SK-N-SH (cell line): ENCODE measurements at regions not wholly inside any gene's neighbourhood (a gene's known extent, or its start where the extent isn't known, plus 50 kb on each side); places are given as distances from the start of the nearest gene placed in this dataset.
A peak's percentile ranks its signal among the peaks of the same experiment; 100 is the strongest.

Experiments used
- CTCF ChIA-PET: fragments of 300-600, 350-600 bp; formaldehyde crosslinking; extraction: SDS; loops from one replicate; lab custom pipeline; 2021; lab: Yijun Ruan, JAX
- POLR2A ChIA-PET: fragments of 350-600 bp; sonication (Branson Sonifier 250); formaldehyde crosslinking; extraction: SDS; loops from one replicate; lab custom pipeline; 2020; ENCODE audit warnings: antibody characterized with exemption, inconsistent platforms; lab: Yijun Ruan, JAX
- DNase-seq: peaks from one replicate; pipeline ENCODE4 v3.0.0; 2012
- H2AFZ ChIP-seq: fragments of 200-600 bp; sonication (generic); 2 replicates; pipeline ENCODE4 v1.8.1; 2016; ENCODE audit warnings: antibody characterized with exemption, mild to moderate bottlenecking, low read depth
- H3F3A ChIP-seq: fragments of 200-600 bp; sonication (generic); replicated peaks from 2 replicates; pipeline ENCODE3; 2016; ENCODE audit warnings: antibody characterized with exemption, mild to moderate bottlenecking; ENCODE audit not compliant: insufficient read depth
- H3K27ac ChIP-seq, 2 experiments: fragments of 200-500 bp in 1 of 2; fragments of 200-600 bp in 1 of 2; sonication (Bioruptor generic) in 1 of 2; sonication (generic), shearing (Covaris generic) in 1 of 2; 2 replicates each; pipeline versions ENCODE4 v1.5.1 to v1.6.1; 2014 to 2016; ENCODE audit warnings: low read depth in 2 of 2, inconsistent platforms in 1 of 2, low read length in 1 of 2, mild to moderate bottlenecking in 1 of 2, mixed read lengths in 1 of 2
- H3K27me3 ChIP-seq: fragments of 200-600 bp; sonication (generic), shearing (Covaris generic); 2 replicates; pipeline ENCODE4 v1.6.1; 2016; ENCODE audit warnings: mixed run types; ENCODE audit not compliant: insufficient read depth
- H3K36me3 ChIP-seq, 2 experiments: fragments of 200-500 bp in 1 of 2; fragments of 200-600 bp in 1 of 2; sonication (Bioruptor generic) in 1 of 2; sonication (generic) in 1 of 2; replicated peaks in 1 of 2; 2 replicates each; pipeline versions ENCODE3 to v1.5.1; 2014 to 2016; ENCODE audit warnings: low read length in 1 of 2, mild to moderate bottlenecking in 1 of 2; ENCODE audit not compliant: insufficient read depth in 2 of 2, control insufficient read depth in 1 of 2
- H3K4me1 ChIP-seq, 2 experiments: fragments of 200-500 bp in 1 of 2; fragments of 200-600 bp in 1 of 2; sonication (Bioruptor generic) in 1 of 2; sonication (generic), shearing (Covaris generic) in 1 of 2; 2 replicates each; pipeline versions ENCODE4 v1.5.1 to v1.6.1; 2014 to 2016; ENCODE audit warnings: low read depth in 1 of 2, low read length in 1 of 2, mixed run types in 1 of 2; ENCODE audit not compliant: insufficient read depth in 2 of 2, control insufficient read depth in 1 of 2
- H3K4me2 ChIP-seq: fragments of 200-600 bp; sonication (generic), shearing (Covaris generic); 2 replicates; pipeline ENCODE4 v1.6.1; 2017; ENCODE audit warnings: mixed run types
- H3K4me3 ChIP-seq, 2 experiments: fragments of 200-500 bp in 1 of 2; fragments of 200-600 bp in 1 of 2; sonication (Bioruptor generic) in 1 of 2; sonication (generic), shearing (Covaris generic) in 1 of 2; 2 replicates each; pipeline versions ENCODE4 v1.5.1 to v1.8.1; 2014 to 2016; ENCODE audit warnings: low read depth in 2 of 2, inconsistent platforms in 1 of 2, low read length in 1 of 2, mild to moderate bottlenecking in 1 of 2, mixed read lengths in 1 of 2, moderate library complexity in 1 of 2
- H3K79me2 ChIP-seq: fragments of 200-600 bp; sonication (generic); 2 replicates; pipeline ENCODE4 v1.8.1; 2017; ENCODE audit warnings: mild to moderate bottlenecking; ENCODE audit not compliant: insufficient read depth
- H3K9ac ChIP-seq: fragments of 200-600 bp; sonication (generic); 2 replicates; pipeline ENCODE4 v1.6.1; 2017; ENCODE audit warnings: mixed run types
- H3K9me2 ChIP-seq: fragments of 200-600 bp; sonication (generic); 2 replicates; pipeline ENCODE4 v1.6.1; 2017; ENCODE audit warnings: mixed run types
- H3K9me3 ChIP-seq: fragments of 200-600 bp; sonication (generic); 2 replicates; pipeline ENCODE4 v1.6.1; 2017; ENCODE audit warnings: mixed run types, mild to moderate bottlenecking, moderate library complexity
- H4K20me1 ChIP-seq: fragments of 200-600 bp; sonication (generic); 2 replicates; pipeline ENCODE4 v1.6.1; 2017; ENCODE audit warnings: mild to moderate bottlenecking, mixed run types; ENCODE audit not compliant: insufficient read depth
- CHD2 ChIP-seq: fragments of 150-350 bp; IDR thresholded peaks from 2 replicates; pipeline ENCODE4 v1.6.1; 2018; ENCODE audit warnings: low read length; ENCODE audit not compliant: partially characterized antibody
- ELF1 ChIP-seq: IDR thresholded peaks from 2 replicates; pipeline ENCODE4 v1.4.0; 2012
- FOSL2 ChIP-seq: IDR thresholded peaks from 2 replicates; pipeline ENCODE4 v1.4.0; 2012; ENCODE audit warnings: low read depth, mild to moderate bottlenecking, moderate library complexity, borderline replicate concordance
- FOXJ3 ChIP-seq: sonication (generic); formaldehyde crosslinking; IDR thresholded peaks from 2 replicates; pipeline ENCODE4 v1.5.1; 2020; ENCODE audit warnings: mild to moderate bottlenecking, missing genetic modification reagents
- GATA2 ChIP-seq: sonication (generic); formaldehyde crosslinking; IDR thresholded peaks from 2 replicates; pipeline ENCODE4 v1.5.0; 2020; ENCODE audit warnings: mild to moderate bottlenecking, missing genetic modification reagents
- JUND ChIP-seq: IDR thresholded peaks from 2 replicates; pipeline ENCODE4 v1.4.0; 2012
- MXI1 ChIP-seq: IDR thresholded peaks from 2 replicates; pipeline ENCODE4 v1.6.1; 2012; ENCODE audit warnings: mild to moderate bottlenecking, low read depth, low read length, improper control_type of control experiment
- NFIC ChIP-seq: IDR thresholded peaks from 2 replicates; pipeline ENCODE4 v1.4.0; 2012; ENCODE audit warnings: borderline replicate concordance
- NRF1 ChIP-seq: IDR thresholded peaks from 2 replicates; pipeline ENCODE4 v1.6.1; 2012; ENCODE audit warnings: low read depth, mild to moderate bottlenecking, low read length
- POLR2AphosphoS5 ChIP-seq: IDR thresholded peaks from 2 replicates; pipeline ENCODE4 v1.6.1; 2012; ENCODE audit warnings: low read depth, low read length
- RXRA ChIP-seq: IDR thresholded peaks from 2 replicates; pipeline ENCODE4 v1.4.0; 2012; ENCODE audit warnings: low read depth, mild to moderate bottlenecking, borderline replicate concordance
- SIN3A ChIP-seq: IDR thresholded peaks from 2 replicates; pipeline ENCODE4 v1.6.1; 2012; ENCODE audit warnings: low read depth, mild to moderate bottlenecking, low read length, moderate library complexity, borderline replicate concordance
- TCF12 ChIP-seq: IDR thresholded peaks from 2 replicates; pipeline ENCODE4 v1.4.0; 2012
- WGBS: methylation state at CpG from one replicate; pipeline ENCODE4 v1.1.6; 2017; ENCODE audit warnings: low lambda C conversion rate; 5-methylcytosine and 5-hydroxymethylcytosine counted together
- TF ChIP-seq, protein P1 (sequence below): fragments of 150-350 bp; IDR thresholded peaks from 2 replicates; pipeline ENCODE4 v1.6.1; 2017; ENCODE audit warnings: antibody characterized with exemption, low read length, low read depth, borderline replicate concordance
- TF ChIP-seq, protein P2 (sequence below): fragments of 200-600 bp; sonication (generic); IDR thresholded peaks from 2 replicates; pipeline ENCODE4 v1.6.1; 2017; ENCODE audit warnings: antibody characterized with exemption, mild to moderate bottlenecking, moderate library complexity
- TF ChIP-seq, protein P3 (sequence below): IDR thresholded peaks from 2 replicates; pipeline ENCODE4 v1.6.1; 2012; ENCODE audit warnings: mild to moderate bottlenecking, low read depth, low read length, moderate library complexity
- TF ChIP-seq, protein P4 (sequence below): IDR thresholded peaks from 2 replicates; pipeline ENCODE4 v1.4.0; 2012; ENCODE audit warnings: low read depth, borderline replicate concordance

DNA sequence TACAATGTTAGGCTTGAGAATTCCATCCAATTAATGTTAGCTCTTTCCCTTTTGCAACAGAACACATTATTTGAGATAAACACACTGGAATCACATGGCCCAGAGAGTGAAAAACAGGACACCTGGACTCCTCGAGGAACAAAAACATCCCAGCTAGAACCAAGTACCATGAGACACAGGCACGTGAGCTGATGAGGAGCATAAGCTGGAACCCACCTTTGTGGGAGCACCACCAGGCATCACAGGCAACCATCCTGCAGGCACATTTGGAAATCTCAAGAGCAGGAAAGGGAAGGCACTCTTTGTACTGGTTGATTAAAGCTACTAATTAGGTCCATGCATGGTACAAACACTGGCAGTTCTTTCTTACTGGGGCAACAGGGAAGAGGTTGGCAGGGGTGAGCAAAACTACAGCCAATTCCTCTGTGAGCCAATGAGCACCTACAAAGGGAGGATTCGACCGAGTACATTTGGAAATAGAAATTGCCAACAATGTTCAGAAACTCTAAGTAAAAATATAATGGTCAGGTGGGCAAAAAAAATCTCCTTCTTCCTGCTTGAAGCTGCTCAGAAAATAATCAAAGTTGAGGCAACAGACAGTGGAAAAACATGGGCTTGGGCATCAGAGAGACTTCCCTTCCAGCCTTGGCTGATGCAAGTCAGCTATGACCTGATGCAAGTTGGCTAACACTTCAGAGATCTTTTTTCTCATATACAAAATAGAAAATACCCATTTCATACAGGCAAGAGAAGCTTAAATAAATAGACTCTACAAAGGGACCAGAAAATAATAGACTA lies 216.7 kb downstream of the NUAK1 start:
- Histone ChIP-seq H3K4me2 (peak overlapping the region; percentile 59), H3K9ac (peak overlapping the region; percentile 34; the same call in 1 of the 2 replicates), H3K79me2 (no peaks in the 10 kb centered on the region), H3K9me2 (no peaks in the 10 kb centered on the region), H3K36me3 (no peaks in the 10 kb centered on the region), H3K27ac (peak overlapping the region; percentile 45 to 86; a peak in 3 of 4 replicates), H3F3A (peaks cover 22% of the 10 kb centered on the region), H3K4me1 (peaks cover 5 to 11% of the 10 kb centered on the region in 2 experiments; a peak in 3 of 4 replicates), H2AFZ (0 out of 2 replicates have a peak overlapping the region, but pooled peaks have one; percentile 20), H3K4me3 (no peak overlapping the region), H3K27me3 (no peaks in the 10 kb centered on the region), H4K20me1 (no peaks in the 10 kb centered on the region)
- DNase-seq, result no peak
- ChIA-PET CTCF (interaction anchor here (0.9 kb wide), 1 partner anchor 13 kb away, joined by 3 read pairs; no protein-coding TSS in a partner anchor), POLR2A (no interaction called here)
- 89% methylated on average over 4 of the region's 4 CpGs for WGBS
- TF ChIP-seq ELF1 (no peak), SIN3A (no peak), CHD2 (no peak), RXRA (no peak), MXI1 (no peak), FOXJ3 (CRISPR knock-in tag) (no peak), NRF1 (no peak), GATA2 (CRISPR knock-in tag) (no peak), JUND (no peak)
- TF ChIP-seq, protein P1, sequence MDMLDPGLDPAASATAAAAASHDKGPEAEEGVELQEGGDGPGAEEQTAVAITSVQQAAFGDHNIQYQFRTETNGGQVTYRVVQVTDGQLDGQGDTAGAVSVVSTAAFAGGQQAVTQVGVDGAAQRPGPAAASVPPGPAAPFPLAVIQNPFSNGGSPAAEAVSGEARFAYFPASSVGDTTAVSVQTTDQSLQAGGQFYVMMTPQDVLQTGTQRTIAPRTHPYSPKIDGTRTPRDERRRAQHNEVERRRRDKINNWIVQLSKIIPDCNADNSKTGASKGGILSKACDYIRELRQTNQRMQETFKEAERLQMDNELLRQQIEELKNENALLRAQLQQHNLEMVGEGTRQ, result no peak
- TF ChIP-seq, protein P2, sequence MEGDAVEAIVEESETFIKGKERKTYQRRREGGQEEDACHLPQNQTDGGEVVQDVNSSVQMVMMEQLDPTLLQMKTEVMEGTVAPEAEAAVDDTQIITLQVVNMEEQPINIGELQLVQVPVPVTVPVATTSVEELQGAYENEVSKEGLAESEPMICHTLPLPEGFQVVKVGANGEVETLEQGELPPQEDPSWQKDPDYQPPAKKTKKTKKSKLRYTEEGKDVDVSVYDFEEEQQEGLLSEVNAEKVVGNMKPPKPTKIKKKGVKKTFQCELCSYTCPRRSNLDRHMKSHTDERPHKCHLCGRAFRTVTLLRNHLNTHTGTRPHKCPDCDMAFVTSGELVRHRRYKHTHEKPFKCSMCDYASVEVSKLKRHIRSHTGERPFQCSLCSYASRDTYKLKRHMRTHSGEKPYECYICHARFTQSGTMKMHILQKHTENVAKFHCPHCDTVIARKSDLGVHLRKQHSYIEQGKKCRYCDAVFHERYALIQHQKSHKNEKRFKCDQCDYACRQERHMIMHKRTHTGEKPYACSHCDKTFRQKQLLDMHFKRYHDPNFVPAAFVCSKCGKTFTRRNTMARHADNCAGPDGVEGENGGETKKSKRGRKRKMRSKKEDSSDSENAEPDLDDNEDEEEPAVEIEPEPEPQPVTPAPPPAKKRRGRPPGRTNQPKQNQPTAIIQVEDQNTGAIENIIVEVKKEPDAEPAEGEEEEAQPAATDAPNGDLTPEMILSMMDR, result no peak
- TF ChIP-seq, all 33 proteins: peak for 0
- no peaks in the 10 kb centered on the region for H3K9me3 ChIP-seq

DNA sequence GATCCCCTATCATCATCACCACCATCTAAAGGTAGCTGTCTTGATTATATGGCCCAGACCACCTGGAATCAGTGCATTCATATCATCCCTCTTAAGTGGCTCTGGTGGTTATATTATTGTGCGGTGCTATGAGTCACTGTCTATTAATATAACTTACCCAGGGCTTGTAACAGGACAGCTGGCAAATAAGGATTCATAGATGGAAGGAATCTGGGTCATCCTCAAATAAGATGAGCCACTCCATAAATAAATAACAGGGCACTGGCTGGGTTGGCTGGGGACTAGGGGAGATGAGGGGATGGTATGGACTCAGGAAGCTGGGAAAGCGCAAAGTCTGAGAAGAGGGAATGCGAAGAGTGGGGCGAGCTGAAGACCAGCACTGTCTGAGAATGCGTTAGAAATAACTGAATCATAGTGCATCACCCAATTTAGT lies 216.1 kb downstream of the NUAK1 start:
- no peaks in the 10 kb centered on the region for H3K79me2 ChIP-seq
- peaks cover 5 to 11% of the 10 kb centered on the region in 2 experiments; a peak in 3 of 4 replicates for H3K4me1 ChIP-seq
- H3K4me2 ChIP-seq, result peak overlapping the region; percentile 59
- no peaks in the 10 kb centered on the region for H3K27me3 ChIP-seq
- peaks cover 22% of the 10 kb centered on the region for H3F3A ChIP-seq
- no peaks in the 10 kb centered on the region for H3K9me2 ChIP-seq
- CTCF ChIA-PET, result interaction anchor here (0.9 kb wide), 1 partner anchor 13 kb away, joined by 3 read pairs; no protein-coding TSS in a partner anchor
- 25% methylated on average over 5 of the region's 5 CpGs for WGBS
- H3K4me3 ChIP-seq, result no peak overlapping the region
- no peaks in the 10 kb centered on the region for H3K36me3 ChIP-seq
- H2AFZ ChIP-seq, result peak overlapping the region; percentile 20; the same call in 1 of the 2 replicates
- H3K9ac ChIP-seq, result peak overlapping the region; percentile 34; the same call in 1 of the 2 replicates
- no peak for DNase-seq
- H4K20me1 ChIP-seq, result no peaks in the 10 kb centered on the region
- H3K27ac ChIP-seq, result peak overlapping the region; percentile 45 to 86; a peak in 3 of 4 replicates
- POLR2A ChIA-PET, result no interaction called here
- H3K9me3 ChIP-seq, result no peaks in the 10 kb centered on the region
- TF ChIP-seq, protein P3, sequence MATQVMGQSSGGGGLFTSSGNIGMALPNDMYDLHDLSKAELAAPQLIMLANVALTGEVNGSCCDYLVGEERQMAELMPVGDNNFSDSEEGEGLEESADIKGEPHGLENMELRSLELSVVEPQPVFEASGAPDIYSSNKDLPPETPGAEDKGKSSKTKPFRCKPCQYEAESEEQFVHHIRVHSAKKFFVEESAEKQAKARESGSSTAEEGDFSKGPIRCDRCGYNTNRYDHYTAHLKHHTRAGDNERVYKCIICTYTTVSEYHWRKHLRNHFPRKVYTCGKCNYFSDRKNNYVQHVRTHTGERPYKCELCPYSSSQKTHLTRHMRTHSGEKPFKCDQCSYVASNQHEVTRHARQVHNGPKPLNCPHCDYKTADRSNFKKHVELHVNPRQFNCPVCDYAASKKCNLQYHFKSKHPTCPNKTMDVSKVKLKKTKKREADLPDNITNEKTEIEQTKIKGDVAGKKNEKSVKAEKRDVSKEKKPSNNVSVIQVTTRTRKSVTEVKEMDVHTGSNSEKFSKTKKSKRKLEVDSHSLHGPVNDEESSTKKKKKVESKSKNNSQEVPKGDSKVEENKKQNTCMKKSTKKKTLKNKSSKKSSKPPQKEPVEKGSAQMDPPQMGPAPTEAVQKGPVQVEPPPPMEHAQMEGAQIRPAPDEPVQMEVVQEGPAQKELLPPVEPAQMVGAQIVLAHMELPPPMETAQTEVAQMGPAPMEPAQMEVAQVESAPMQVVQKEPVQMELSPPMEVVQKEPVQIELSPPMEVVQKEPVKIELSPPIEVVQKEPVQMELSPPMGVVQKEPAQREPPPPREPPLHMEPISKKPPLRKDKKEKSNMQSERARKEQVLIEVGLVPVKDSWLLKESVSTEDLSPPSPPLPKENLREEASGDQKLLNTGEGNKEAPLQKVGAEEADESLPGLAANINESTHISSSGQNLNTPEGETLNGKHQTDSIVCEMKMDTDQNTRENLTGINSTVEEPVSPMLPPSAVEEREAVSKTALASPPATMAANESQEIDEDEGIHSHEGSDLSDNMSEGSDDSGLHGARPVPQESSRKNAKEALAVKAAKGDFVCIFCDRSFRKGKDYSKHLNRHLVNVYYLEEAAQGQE, result no peak
- no peak for TF ChIP-seq MXI1
- TF ChIP-seq JUND, result peak; percentile 58; the same call in 1 of the 2 replicates
- TF ChIP-seq, protein P4, sequence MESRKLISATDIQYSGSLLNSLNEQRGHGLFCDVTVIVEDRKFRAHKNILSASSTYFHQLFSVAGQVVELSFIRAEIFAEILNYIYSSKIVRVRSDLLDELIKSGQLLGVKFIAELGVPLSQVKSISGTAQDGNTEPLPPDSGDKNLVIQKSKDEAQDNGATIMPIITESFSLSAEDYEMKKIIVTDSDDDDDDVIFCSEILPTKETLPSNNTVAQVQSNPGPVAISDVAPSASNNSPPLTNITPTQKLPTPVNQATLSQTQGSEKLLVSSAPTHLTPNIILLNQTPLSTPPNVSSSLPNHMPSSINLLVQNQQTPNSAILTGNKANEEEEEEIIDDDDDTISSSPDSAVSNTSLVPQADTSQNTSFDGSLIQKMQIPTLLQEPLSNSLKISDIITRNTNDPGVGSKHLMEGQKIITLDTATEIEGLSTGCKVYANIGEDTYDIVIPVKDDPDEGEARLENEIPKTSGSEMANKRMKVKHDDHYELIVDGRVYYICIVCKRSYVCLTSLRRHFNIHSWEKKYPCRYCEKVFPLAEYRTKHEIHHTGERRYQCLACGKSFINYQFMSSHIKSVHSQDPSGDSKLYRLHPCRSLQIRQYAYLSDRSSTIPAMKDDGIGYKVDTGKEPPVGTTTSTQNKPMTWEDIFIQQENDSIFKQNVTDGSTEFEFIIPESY, result no peak
- peak; percentile 88 for TF ChIP-seq TCF12
- TF ChIP-seq FOSL2, result peak; percentile 76
- peak; percentile 47; the same call in 1 of the 2 replicates for TF ChIP-seq POLR2AphosphoS5
- no peak; the same call in 1 of the 2 replicates for TF ChIP-seq NFIC
